ENCODE measurements at regions not wholly inside any gene's neighbourhood (a gene's known extent, or its start where the extent isn't known, plus 50 kb on each side); places are given as distances from the start of the nearest gene placed in this dataset.

DNA sequence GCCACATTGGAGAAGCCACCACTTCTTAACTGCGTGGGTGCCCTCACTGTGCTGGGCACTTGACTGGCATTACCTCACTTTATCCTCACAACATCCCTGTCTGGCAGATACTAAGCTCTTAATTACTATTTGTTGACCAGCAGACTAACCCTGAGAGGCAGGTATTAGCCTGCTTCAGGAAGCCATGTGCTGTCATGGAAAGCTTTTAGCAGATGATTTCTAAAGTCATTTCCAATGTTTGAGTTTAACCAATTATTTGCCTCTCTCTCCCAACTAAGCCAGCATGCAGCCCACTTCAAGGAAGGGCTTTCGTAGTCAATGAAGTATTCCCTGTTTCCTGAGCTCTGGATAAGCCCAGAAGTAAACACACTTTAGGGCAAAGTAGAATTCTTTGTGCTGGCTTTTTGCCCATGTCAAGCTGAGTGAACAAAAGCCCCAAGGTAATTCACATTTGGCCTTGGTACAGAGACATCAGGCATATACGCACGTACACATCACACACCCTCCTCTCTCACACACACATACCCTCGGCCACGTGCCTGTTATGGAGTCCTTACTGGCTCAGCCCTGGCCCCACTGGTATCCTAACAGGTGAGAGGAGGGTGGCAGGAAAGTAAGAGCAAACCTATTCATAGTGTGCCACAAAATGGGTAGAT, 108.6 kb downstream of the C1D start:
- no peak for TF ChIP-seq FOSL1 (IDR thresholded peaks at IDR 0.05; ENCODE audit: low read depth)
- TF ChIP-seq, protein P1, sequence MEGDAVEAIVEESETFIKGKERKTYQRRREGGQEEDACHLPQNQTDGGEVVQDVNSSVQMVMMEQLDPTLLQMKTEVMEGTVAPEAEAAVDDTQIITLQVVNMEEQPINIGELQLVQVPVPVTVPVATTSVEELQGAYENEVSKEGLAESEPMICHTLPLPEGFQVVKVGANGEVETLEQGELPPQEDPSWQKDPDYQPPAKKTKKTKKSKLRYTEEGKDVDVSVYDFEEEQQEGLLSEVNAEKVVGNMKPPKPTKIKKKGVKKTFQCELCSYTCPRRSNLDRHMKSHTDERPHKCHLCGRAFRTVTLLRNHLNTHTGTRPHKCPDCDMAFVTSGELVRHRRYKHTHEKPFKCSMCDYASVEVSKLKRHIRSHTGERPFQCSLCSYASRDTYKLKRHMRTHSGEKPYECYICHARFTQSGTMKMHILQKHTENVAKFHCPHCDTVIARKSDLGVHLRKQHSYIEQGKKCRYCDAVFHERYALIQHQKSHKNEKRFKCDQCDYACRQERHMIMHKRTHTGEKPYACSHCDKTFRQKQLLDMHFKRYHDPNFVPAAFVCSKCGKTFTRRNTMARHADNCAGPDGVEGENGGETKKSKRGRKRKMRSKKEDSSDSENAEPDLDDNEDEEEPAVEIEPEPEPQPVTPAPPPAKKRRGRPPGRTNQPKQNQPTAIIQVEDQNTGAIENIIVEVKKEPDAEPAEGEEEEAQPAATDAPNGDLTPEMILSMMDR (IDR thresholded peaks at IDR 0.05 in 2 of 3, conservative IDR thresholded peaks at IDR 0.05 in 1 of 3; ENCODE audit: borderline replicate concordance in 1 of 3, insufficient read depth in 1 of 3, low read depth in 2 of 3, low read length in 2 of 3) = no peak
- no peak for TF ChIP-seq ELF1 (IDR thresholded peaks at IDR 0.05; ENCODE audit: borderline replicate concordance, low read depth)
- TF ChIP-seq, protein P2, sequence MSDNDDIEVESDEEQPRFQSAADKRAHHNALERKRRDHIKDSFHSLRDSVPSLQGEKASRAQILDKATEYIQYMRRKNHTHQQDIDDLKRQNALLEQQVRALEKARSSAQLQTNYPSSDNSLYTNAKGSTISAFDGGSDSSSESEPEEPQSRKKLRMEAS (IDR thresholded peaks at IDR 0.05) = no peak
- TF ChIP-seq POLR2A (IDR thresholded peaks at IDR 0.05; ENCODE audit: borderline replicate concordance, extremely low read depth, insufficient read depth, insufficient read length) = no peak
- TF ChIP-seq CBX3 (IDR thresholded peaks at IDR 0.05; ENCODE audit: low read depth) = no peak
- no peak for TF ChIP-seq CEBPB (IDR thresholded peaks at IDR 0.05; ENCODE audit: low read depth)
- no peak for TF ChIP-seq EZH2 (IDR thresholded peaks at IDR 0.05)
- TF ChIP-seq, protein P3, sequence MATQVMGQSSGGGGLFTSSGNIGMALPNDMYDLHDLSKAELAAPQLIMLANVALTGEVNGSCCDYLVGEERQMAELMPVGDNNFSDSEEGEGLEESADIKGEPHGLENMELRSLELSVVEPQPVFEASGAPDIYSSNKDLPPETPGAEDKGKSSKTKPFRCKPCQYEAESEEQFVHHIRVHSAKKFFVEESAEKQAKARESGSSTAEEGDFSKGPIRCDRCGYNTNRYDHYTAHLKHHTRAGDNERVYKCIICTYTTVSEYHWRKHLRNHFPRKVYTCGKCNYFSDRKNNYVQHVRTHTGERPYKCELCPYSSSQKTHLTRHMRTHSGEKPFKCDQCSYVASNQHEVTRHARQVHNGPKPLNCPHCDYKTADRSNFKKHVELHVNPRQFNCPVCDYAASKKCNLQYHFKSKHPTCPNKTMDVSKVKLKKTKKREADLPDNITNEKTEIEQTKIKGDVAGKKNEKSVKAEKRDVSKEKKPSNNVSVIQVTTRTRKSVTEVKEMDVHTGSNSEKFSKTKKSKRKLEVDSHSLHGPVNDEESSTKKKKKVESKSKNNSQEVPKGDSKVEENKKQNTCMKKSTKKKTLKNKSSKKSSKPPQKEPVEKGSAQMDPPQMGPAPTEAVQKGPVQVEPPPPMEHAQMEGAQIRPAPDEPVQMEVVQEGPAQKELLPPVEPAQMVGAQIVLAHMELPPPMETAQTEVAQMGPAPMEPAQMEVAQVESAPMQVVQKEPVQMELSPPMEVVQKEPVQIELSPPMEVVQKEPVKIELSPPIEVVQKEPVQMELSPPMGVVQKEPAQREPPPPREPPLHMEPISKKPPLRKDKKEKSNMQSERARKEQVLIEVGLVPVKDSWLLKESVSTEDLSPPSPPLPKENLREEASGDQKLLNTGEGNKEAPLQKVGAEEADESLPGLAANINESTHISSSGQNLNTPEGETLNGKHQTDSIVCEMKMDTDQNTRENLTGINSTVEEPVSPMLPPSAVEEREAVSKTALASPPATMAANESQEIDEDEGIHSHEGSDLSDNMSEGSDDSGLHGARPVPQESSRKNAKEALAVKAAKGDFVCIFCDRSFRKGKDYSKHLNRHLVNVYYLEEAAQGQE (IDR thresholded peaks at IDR 0.05; ENCODE audit: low read depth) = no peak
- no peak for TF ChIP-seq EGR1 (IDR thresholded peaks at IDR 0.05; ENCODE audit: low read depth)

Data from HCT116 (cell line).